GM18907 (cell line): ENCODE measurements at regions not wholly inside any gene's neighbourhood (a gene's known extent, or its start where the extent isn't known, plus 50 kb on each side); places are given as distances from the start of the nearest gene placed in this dataset.
"Not testable (repeated sequence)": the region's sequence is repeated elsewhere in the genome, so short reads cannot be mapped to it uniquely, and the experiment has no call there.

Experiments used
- ATAC-seq: cut with Tn5 transposase; IDR thresholded peaks from one replicate; pipeline ENCODE4 v1.9.1; 2021; ENCODE audit warnings: mild to moderate bottlenecking, moderate library complexity; ENCODE audit not compliant: unreplicated experiment

DNA sequence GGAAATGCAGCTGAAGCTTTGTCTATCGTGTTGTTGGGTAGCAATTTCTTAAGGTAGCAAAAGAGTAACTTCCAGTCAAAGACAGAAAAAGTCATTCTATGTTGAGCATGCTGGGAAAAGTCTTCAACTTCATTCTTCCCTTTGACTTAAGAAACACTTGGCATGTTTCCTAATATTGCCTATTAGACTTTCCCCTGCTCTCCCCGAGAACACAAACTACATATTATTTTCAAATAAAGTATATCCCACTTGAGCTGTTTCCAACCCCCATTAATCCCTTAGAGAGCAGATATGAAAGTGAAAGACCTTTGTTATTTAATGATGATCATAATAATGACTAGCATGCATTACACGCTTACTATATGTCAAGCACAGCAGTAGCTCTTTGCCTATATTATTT is 136.0 kb upstream of the SPOPL start:
- no peak for ATAC-seq

DNA sequence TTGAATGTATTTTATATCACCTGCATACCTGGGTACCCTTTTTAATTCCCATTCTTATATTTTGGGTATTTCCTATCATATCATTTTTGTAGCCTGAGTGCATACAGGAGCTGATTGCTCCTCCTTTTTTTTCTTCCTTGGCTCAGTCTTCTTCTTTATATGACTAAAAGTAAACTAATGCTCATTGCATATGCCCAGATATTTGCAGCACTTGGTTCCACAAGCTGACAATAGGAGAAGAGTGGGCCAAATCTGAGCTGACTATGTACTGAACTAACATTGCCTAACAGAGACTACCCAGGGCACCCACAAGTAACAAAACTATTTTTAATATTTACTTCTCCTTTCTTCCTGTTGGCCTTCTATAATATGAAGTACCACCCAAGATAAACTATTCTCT is 131.7 kb upstream of the SPOPL start:
- no peak for ATAC-seq

DNA sequence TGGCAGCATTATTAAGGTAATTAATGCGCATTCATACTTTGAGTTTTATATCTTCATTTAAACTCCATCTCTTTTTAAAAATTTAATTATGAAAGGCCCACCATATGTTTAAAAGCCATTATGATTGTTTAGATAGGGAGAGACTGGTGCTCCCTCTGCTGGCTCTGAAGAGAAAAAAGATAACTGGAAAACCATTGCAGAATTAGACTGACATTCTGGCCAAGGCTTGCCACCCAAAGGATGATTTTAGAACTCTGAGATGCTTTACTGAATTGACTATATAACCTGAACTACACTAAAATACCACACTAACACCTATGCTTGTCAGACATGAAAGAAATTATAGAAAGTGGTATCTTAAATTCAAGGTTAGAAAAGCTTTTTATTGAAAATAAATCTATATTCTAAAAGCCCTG is 127.6 kb upstream of the SPOPL start:
- ATAC-seq = no peak

DNA sequence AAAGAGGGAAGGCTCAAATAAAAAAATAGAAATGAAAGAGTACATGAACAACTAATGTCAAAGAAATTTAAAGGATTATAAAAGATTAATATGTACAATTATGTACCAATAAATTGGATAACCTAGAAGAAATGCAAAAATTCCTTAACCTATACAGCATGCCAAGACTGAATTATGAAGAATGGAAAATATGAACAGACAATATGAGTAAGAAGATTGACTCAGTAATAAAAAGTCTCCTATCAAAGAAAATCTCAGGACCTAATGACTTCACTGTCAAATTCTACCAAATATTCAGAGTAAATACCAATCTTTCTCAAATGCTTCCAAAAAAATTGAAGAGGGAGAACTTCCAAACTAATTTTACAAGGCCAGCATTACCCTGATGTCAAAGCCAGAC is 120.2 kb upstream of the SPOPL start:
- no peak for ATAC-seq

DNA sequence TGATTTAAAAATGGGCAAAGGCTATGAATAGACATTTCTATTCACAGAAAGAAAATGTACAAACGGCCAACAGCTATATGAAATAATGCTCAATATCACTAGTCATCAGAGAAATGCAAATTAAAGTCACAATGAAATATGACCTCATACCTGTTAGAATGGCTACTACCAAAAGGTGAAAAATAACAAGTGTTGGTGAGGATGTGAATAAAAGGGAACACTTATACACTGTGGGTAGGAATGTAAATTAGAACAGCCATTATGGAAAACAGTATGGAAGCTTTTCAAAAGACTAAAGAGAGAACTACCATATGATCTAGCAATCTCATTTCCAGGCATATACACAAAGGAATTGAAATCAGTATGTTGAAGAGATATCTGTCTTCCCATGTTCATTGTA is 118.9 kb upstream of the SPOPL start:
- no peak for ATAC-seq

DNA sequence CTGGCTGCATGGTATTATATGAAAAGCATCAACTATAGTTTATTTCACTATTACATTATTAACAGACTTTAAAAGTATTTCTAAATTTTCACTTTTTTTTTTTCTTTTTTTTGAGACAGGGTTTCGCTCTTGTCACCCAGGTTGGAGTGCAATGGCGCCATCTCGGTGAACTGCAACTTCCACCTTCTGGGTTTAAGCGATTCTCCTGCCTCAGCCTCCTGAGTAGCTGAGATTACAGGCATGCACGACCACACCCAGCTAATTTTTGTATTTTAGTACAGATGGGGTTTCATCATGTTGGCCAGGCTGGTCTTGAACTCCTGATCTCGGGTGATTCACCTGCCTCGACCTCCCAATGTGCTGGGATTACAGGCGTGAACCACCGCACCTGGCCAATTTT is 115.4 kb upstream of the SPOPL start:
- not testable (repeated sequence) for ATAC-seq

DNA sequence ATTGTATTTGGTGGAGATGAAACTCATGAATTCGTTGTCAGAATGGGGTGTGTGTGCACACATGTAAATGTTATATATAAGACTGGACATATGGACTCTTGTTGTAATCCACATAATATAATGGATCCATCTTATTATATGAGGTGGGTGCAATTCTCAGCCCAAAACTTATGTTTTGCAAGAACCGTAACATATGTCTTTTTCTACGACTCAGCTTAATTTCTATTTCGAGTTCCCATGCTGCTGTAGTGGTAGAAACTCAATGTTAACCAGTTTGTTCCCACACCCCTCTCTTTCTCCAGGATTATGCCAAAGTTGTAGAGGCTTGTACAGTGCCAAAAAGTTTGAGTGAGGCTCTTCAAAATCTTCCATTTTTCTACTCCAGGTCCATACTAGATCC is 112.5 kb upstream of the SPOPL start:
- no peak for ATAC-seq

DNA sequence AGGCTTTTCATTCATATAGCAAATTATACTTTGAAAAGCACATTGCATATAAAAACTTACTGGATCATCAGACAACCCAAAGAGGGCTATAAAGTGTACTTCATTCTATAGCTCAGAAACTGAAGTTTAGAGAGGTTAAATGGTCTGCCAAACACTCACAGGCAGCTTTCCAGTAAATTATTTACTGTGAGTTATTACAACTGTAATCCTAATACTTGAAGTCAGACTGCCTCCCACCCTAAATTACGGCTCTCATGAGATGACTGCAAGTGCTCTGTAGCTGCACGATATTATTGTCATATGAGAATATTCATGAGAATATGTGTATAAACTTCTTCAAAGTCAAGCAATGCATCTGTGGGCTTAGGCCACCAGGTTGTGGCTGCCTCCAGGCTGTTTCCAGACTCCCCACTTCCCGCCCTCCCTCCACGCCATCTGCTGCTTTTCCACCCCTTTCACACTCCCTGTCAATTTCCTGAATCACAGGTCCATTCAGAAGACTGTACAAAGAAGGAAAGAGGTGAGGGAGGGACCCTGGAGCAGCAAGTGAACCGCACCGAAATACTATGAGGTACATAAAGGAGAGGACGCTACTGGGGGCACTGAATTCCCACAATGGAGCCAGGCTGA is 111.1 kb upstream of the SPOPL start:
- ATAC-seq = no peak

DNA sequence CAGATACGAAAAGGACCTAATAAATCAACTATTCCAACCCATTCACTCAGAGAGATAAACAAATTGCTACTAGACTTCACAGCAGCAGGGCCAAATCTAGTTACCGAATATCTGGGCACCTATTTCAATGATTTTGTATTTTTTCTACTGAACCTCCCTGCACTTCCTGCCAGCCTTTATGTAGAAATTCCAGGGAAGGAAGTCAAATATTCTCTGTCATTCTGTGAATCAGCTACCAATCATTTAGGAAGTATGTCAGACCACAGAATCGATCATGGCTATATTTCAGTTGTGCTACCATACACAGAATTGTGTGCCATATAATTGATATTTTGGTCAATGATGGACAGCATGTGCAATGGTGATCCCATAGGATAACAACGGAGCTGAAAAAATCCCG is 109.6 kb upstream of the SPOPL start:
- no peak for ATAC-seq

DNA sequence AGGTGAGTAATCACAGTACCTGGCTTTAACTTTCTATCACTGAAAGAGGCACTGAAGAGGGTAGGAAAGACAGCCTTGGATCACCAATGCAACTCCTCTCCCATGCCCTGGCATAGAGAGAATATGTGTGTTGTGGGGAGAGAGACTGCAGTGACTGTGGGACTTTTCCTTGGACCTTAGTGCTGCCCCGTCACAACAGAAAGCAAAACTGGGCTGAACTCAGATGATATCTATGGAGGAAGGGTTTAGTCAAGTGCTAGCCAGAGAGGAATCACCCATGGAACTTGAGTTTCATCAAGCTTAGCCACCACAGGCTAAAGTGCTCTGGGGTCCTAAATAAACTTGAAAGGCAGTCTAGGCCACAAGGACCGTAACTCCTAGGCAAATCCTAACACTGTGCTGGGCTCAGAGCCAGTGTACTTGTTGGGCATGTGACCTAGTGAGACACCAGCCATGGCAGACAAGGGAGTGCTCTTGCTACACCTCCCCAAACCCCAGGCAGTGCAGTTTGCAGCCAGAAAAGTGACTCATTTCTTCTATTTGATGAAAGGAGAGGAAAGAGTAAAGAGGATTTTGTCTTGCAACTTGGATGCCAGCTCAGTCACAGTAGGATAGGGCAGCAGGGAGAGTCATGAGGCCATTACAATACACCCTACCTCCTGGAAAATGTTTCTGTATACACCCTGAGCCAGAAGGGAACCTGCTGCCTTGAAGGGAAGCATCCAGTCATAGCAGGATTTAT is 105.8 kb upstream of the SPOPL start:
- ATAC-seq = no peak

DNA sequence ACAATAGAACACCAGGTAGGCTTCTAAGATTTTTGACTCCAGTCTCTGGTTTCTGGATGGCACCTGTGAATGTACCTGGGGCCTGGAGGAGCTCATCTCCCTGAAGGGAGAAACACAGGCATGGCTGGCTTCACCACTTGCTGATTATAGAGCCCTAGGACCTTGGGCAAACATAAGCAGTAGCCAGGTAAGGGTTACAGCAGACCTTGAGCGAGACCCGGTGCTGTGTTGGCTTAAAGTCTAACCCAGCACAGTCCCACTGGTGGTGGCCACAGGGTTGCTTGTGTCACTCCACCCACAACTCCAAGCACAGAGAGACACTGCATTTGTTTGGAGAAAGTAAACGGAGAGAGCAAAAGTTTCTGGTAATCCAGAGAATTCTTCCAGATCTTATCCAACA is 104.7 kb upstream of the SPOPL start:
- ATAC-seq = no peak

DNA sequence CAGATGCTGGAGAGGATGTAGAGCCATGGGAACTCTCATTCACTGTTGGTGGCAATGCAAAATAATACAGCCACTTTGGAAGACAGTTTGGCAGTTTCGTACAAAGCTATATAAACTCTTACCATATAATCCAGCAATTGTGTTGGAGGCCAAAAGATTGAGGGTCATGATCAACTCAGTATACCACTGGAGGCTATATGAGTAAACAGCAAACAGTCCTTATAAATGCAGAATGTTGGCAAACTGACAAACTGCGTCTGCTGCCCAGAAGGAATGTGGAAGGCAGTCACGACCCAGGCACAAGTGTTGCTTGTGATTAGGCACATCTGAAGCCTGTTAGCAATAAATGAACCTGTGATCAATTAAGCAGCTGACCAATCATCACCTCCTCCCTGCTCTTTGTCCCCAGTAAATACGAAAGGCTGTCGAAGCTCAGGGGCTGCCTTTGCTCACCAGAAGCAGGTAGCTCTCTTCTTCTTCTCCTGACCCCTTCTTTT is 98.1 kb upstream of the SPOPL start:
- ATAC-seq = no peak

DNA sequence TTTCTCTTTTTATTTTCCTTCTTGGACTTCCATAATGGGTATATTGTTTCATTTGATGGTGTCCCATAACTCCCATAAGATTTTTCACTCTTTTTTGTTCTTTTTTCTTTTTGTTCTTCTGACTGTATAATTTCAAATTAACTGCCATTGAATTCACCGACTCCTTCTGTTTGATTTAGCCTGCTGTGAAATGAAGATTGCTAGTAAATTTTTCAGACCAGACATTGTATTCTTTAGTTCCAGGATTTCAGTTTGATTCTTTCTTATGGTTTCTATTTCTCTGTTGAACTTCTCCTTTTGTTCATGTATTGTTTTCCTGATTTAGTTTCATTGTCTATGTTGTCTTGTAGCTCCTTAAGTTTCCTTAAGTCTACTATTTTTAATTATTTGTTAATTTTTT is 87.6 kb upstream of the SPOPL start:
- no peak for ATAC-seq

DNA sequence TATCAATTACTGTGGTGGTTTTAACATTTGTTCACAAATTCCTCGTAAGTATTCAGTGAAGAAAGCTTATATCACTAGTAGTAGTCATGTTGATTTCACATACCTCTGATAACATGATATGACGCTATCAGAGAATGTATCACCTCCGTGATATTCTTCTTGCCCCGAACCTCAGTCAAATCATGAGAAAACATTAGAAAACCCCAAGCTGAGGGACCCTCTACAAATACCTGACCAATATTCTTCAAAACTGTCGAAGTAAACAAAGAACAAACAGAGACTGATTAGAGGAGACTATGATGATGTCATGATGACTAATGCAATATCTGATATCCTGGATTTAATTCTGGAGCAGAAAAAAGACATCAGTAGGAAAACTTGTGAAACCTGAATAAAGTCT is 85.6 kb upstream of the SPOPL start:
- no peak for ATAC-seq

DNA sequence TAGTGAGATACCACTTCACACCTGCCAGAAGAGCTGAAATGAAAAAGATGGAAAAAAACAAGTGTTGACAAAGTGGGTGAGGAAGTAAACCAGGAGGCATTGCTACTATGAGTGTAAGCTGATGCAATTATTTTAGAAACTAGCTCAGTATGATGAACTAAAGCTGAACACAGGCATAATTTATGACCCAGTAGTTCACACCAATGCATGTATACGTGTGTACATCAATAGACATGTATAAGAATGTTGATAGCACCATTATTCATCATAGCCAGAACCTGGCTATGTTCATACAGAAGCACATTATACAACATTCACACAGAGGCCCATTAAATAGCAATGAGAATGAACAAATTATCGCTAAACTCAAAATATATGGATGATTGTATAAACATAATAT is 83.1 kb upstream of the SPOPL start:
- no peak for ATAC-seq

DNA sequence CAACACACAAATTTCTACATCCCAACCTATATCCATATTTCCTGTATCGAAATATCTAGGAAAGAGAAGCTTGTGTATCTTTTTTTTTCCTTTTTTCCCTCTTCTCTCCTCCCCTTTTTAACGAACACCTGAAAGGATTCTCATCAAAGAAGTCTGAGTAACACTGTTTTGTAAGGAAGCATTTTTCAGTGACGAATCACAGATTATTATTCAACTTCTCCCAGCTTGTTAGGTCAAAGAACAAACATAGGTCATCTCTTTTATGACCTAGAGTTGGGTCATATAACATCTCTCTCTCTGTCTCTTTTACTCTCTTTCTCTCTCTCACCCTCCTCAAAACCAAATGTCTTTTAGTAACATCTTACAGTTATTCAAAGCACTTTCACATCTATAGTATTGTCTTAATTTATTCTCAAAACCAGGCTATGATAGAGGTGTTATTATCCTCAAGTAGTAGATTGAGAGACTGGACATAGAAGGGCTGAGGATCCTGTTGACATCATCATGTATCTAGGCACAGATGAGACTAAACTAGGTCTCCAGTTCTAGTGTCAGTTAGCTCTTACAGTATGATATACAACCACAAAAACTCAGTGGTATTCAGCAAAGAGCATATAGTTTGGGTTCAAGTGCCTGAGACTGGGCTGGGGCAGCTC is 80.1 kb upstream of the SPOPL start:
- no peak for ATAC-seq

DNA sequence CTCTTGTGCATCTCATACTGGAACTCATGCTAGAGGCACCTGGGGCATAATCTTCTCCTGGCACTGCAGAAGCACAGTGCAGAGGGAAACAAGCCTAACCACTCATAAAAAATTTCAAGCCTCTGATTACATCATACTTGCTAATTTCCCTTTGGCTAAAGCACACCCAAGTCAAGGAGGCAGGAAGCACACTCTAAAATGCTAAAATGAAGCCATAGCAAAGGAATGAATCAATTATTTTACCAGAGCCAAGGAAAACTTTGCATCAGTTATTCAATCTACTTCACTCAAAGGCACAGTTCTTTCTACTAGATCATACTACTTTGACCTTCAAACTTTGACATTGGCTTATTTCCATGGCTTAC is 79.6 kb upstream of the SPOPL start:
- ATAC-seq = no peak

DNA sequence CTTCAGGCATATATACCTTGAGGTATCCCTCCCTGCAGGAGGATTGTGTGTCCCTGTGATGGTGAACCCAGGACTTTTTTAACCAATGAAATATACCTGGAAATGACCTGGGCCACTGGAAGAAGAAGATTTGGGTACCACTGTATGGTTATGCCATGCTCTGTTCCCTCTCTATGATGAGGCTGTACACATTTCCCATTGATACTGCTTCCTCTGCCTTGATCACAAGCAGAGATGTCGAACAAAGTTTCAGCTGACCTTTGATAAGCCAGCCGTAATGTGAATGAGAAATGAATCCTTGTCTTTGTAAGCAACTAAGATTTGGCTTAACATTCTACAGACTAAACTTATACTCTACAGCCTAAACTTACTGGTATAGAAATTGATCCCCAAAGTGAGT is 78.4 kb upstream of the SPOPL start:
- no peak for ATAC-seq

DNA sequence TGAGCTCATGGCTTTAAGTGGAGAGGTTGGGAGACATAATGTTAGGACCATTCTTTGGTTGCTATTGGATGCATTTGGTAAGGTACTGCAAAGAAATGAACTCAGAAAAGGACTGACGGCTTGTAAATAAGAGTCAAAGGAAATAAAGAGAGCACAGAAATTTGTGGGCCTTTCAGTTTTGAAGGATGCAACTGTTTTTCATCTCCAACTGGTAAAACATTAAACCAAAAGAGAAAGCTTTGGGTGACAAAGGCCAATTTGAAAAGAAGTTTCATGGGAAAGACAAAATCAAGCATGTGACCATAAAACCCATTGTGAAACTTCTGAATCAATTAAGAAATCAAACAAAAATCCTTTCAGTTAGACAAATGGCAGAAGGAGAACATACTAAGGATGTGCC is 77.8 kb upstream of the SPOPL start:
- no peak for ATAC-seq

DNA sequence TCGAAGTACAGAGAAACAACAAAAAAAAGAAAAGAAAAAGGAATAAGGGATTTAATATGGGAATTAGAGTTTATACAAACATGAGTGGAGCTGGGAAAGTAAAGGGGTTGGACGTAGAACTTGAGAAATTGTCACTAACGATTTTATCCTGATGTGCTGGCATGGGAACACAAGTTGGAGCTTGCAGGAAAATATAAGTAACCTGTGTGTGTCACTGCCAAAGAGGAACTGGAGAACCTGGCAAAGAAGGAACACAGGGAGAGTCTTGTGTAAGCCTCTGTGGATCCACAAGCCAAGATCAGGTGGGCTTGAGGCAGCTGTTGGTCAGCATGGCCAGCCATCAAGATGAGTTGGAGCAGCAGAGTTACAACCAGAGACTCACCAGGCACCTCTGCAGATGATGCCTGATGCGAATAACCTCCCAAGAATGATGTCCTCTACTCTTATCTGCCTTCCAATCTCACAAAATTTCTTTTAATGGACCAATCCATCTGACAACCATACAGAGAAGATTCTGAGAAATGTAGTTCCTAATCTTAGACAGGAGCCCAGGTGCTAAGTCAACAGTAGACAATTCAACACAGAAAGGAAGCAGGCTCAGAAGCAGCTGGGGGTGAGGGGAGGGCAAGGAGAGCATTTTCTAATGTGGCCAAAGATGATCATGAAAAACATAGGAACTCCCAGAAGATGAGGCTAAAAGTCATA is 77.0 kb upstream of the SPOPL start:
- no peak for ATAC-seq

DNA sequence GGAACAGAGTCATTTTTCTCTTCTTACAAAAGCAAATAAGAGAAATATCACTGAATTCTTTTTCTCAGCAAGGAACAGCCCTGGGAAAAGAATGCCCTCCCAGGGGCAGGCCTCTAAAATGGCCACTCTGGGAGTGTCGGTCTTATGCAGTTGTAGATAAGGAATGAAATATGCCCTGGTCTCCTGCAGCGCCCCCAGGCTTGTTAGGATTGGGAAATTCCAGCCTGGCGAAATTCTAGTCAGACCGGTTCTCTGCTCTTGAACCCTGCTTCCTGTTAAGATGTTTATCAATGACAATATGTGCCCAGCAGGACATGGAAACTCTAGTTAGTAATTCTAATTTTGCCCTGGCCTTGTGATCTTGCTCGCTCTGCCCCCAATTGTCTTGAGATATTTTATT is 75.5 kb upstream of the SPOPL start:
- not testable (repeated sequence) for ATAC-seq
